Endothelial cell of umbilical vein (primary cell): ENCODE measurements at regions not wholly inside any gene's neighbourhood (a gene's known extent, or its start where the extent isn't known, plus 50 kb on each side); places are given as distances from the start of the nearest gene placed in this dataset.

ENCODE experiments used
- BruUV-seq: library from RNA; stranded (reverse); fragments of 400-500 nt; replicated peaks from 2 replicates; lab custom pipeline; 2021; lab: Mats Ljungman, UMichigan
- CTCF ChIA-PET: fragments of 300-600, 350-600 bp; sonication (Branson Sonifier 250); formaldehyde crosslinking; loops from one replicate; lab custom pipeline; 2021; ENCODE audit warnings: antibody characterized with exemption, inconsistent platforms; lab: Charles Lee
- POLR2A ChIA-PET: fragments of 300-600, 350-600 bp; sonication (Branson Sonifier 250); formaldehyde crosslinking; loops from one replicate; lab custom pipeline; 2021; ENCODE audit warnings: antibody characterized with exemption, inconsistent platforms; lab: Charles Lee
- DNase-seq: peaks from one replicate; pipeline ENCODE4 v3.0.0-alpha.2; 2011; ENCODE audit warnings: low read depth, low spot score
- FAIRE-seq: peaks from 2 replicates; lab custom pipeline; 2011; peaks lifted over from hg19 to GRCh38; lab: Jason Lieb, UNC
- H2AFZ ChIP-seq: 2 replicates; pipeline ENCODE4 v1.6.0; 2012; ENCODE audit warnings: low read depth, low read length, control low read depth, inconsistent platforms
- H3K27ac ChIP-seq: 2 replicates; pipeline ENCODE4 v1.5.1; 2011; ENCODE audit warnings: low read depth, mild to moderate bottlenecking, control low read depth, low read length, moderate library complexity; ENCODE audit not compliant: insufficient read depth
- H3K27me3 ChIP-seq, 2 experiments: 2 replicates each; pipeline versions ENCODE4 v1.6.0 to v1.6.1; 2011; ENCODE audit warnings: low read length in 2 of 2, mixed read lengths in 1 of 2; ENCODE audit not compliant: control insufficient read depth in 2 of 2, insufficient read depth in 2 of 2
- H3K36me3 ChIP-seq, 2 experiments: 2 replicates in 1 of 2; 3 replicates in 1 of 2; pipeline ENCODE4 v1.5.1; 2011; ENCODE audit warnings: low read length in 2 of 2, mild to moderate bottlenecking in 1 of 2, moderate library complexity in 1 of 2; ENCODE audit not compliant: control insufficient read depth in 2 of 2, insufficient read depth in 2 of 2; ENCODE audit errors: extremely low read depth in 1 of 2
- H3K4me1 ChIP-seq: 3 replicates; pipeline ENCODE4 v1.5.1; 2011; ENCODE audit warnings: mild to moderate bottlenecking, low read length; ENCODE audit not compliant: control insufficient read depth, insufficient read depth; ENCODE audit errors: extremely low read depth
- H3K4me2 ChIP-seq: 2 replicates; pipeline ENCODE4 v1.6.1; 2011; ENCODE audit warnings: low read length, control low read depth, mixed read lengths; ENCODE audit not compliant: insufficient read depth
- H3K4me3 ChIP-seq, 3 experiments: fragments of 200-600 bp in 1 of 3; sonication (generic), shearing (Covaris generic) in 1 of 3; replicated peaks in 1 of 3; 2 replicates each; pipeline ENCODE4 v1.5.1; 2011 to 2016; ENCODE audit warnings: control low read depth in 3 of 3, low read length in 3 of 3, mild to moderate bottlenecking in 2 of 3, inconsistent platforms in 1 of 3, low read depth in 1 of 3, moderate library complexity in 1 of 3; ENCODE audit not compliant: insufficient read depth in 1 of 3
- H3K79me2 ChIP-seq: 2 replicates; pipeline ENCODE4 v1.6.0; 2012; ENCODE audit warnings: low read length, inconsistent platforms; ENCODE audit not compliant: control insufficient read depth, insufficient read depth
- H3K9ac ChIP-seq: replicated peaks from 2 replicates; pipeline ENCODE3; 2011; ENCODE audit warnings: low read length, control low read depth; ENCODE audit not compliant: insufficient read depth; ENCODE audit errors: extremely low read depth
- H3K9me1 ChIP-seq: replicated peaks from 3 replicates; pipeline ENCODE4 v1.6.0; 2011; ENCODE audit warnings: mild to moderate bottlenecking, low read length; ENCODE audit not compliant: control insufficient read depth, insufficient read depth; ENCODE audit errors: extremely low read depth
- H3K9me3 ChIP-seq: replicated peaks from 2 replicates; pipeline ENCODE4 v1.5.1; 2012; ENCODE audit warnings: low read length, inconsistent platforms; ENCODE audit not compliant: control insufficient read depth, insufficient read depth
- H4K20me1 ChIP-seq: replicated peaks from 2 replicates; pipeline ENCODE3; 2011; ENCODE audit warnings: mild to moderate bottlenecking, low read length; ENCODE audit not compliant: control insufficient read depth, insufficient read depth; ENCODE audit errors: extremely low read depth
- CTCF ChIP-seq, 2 donors: IDR thresholded peaks; 1 replicate in 1 of 2; 2 replicates in 1 of 2; pipeline ENCODE4 v1.5.1; 2011; ENCODE audit warnings: low read length in 2 of 2, mild to moderate bottlenecking in 2 of 2, moderate library complexity in 2 of 2, control low read depth in 1 of 2, inconsistent platforms in 1 of 2, low read depth in 1 of 2; ENCODE audit not compliant: insufficient read depth in 1 of 2; ENCODE audit errors: extremely low read depth in 1 of 2
- EZH2 ChIP-seq: IDR thresholded peaks from 2 replicates; pipeline ENCODE4 v1.6.1; 2012; ENCODE audit warnings: borderline replicate concordance, low read depth, mild to moderate bottlenecking, moderate library complexity, low read length, inconsistent platforms; ENCODE audit not compliant: severe bottlenecking
- FOS ChIP-seq: IDR thresholded peaks from 2 replicates; pipeline ENCODE4 v1.6.1; 2011; ENCODE audit warnings: mild to moderate bottlenecking, low read length, moderate library complexity, borderline replicate concordance; ENCODE audit not compliant: insufficient read depth
- JUN ChIP-seq: IDR thresholded peaks from 2 replicates; pipeline ENCODE4 v1.6.1; 2011; ENCODE audit warnings: borderline replicate concordance, low read depth; ENCODE audit not compliant: insufficient read length, insufficient read depth
- MAX ChIP-seq: IDR thresholded peaks from 2 replicates; pipeline ENCODE4 v1.6.1; 2011; ENCODE audit not compliant: insufficient read depth, insufficient read length
- MYC ChIP-seq: IDR thresholded peaks from one replicate; pipeline ENCODE4 v1.6.1; 2011; ENCODE audit warnings: mild to moderate bottlenecking, low read depth, low read length
- POLR2A ChIP-seq: IDR thresholded peaks from 2 replicates; pipeline ENCODE4 v1.6.1; 2012; ENCODE audit warnings: low read depth, mild to moderate bottlenecking, control low read depth, low read length
- POLR2AphosphoS5 ChIP-seq: IDR thresholded peaks from 2 replicates; pipeline ENCODE4 v1.6.1; 2012; ENCODE audit warnings: low read depth, mild to moderate bottlenecking, control low read depth, low read length, moderate library complexity; ENCODE audit not compliant: insufficient read depth
- dilution Hi-C: fragments of 300-500 bp; cut with MboI; formaldehyde crosslinking; loops from one replicate; pipeline ENCODE4 v1.15.0; 2019; ENCODE audit warnings: low sequenced_read_pairs; ENCODE audit not compliant: extremely low pct_ligation_motif_present
- intact Hi-C: fragments of 100-400 bp; cut with micrococcal nuclease; formaldehyde crosslinking; loops from one replicate; pipeline ENCODE4 v1.10.0; 2022

- Histone ChIP-seq H3K79me2 (no peaks in the 10 kb centered on the region), H2AFZ (no peak overlapping the region), H4K20me1 (no peaks in the 10 kb centered on the region), H3K9ac (no peak overlapping the region), H3K9me3 (no peaks in the 10 kb centered on the region), H3K36me3 (no peaks in the 10 kb centered on the region), H3K4me3 (no peak overlapping the region), H3K27me3 (no peaks in the 10 kb centered on the region), H3K27ac (no peak overlapping the region), H3K9me1 (no peaks in the 10 kb centered on the region), H3K4me1 (no peaks in the 10 kb centered on the region), H3K4me2 (no peak overlapping the region)
- TF ChIP-seq CTCF (IDR thresholded peaks at IDR 0.05; ENCODE audit: extremely low read depth in 1 of 2, insufficient read depth in 1 of 2, low read depth in 1 of 2, low read length in 2 of 2) (no peak), POLR2A (no peak), MAX (no peak), EZH2 (no peak), POLR2AphosphoS5 (no peak), JUN (no peak), MYC (no peak), FOS (no peak)
- dilution Hi-C loops (no loop called here), intact Hi-C loops (no loop called here)
- DNase-seq (no peak), FAIRE-seq (no peak)
- POLR2A ChIA-PET: no interaction called here
- CTCF ChIA-PET: interaction anchor here (1.3 kb wide), 1 partner anchor 79 kb away, joined by 3 read pairs; the partner anchor contains the start of gene PDE3A
- no TSS peak for BruUV-seq
These were observed 78.8 kb upstream of the PDE3A start for GRCh38 chr12:20289520-20289919.
